Common myeloid progenitor, CD34-positive (primary cell): ENCODE measurements at regions not wholly inside any gene's neighbourhood (a gene's known extent, or its start where the extent isn't known, plus 50 kb on each side); places are given as distances from the start of the nearest gene placed in this dataset.
A peak's percentile ranks its signal among the peaks of the same experiment; 100 is the strongest.

Experiments used
- CTCF ChIA-PET: fragments of 350-600 bp; sonication (Branson Sonifier 250); formaldehyde crosslinking; loops from one replicate; lab custom pipeline; 2021; ENCODE audit warnings: antibody characterized with exemption; lab: Charles Lee
- POLR2A ChIA-PET: fragments of 350-600 bp; sonication (Branson Sonifier 250); formaldehyde crosslinking; loops from one replicate; lab custom pipeline; 2021; ENCODE audit warnings: antibody characterized with exemption; lab: Charles Lee
- DNase-seq, 3 donors: peaks; one replicate each; pipeline versions ENCODE4 v3.0.0 to v3.0.0-alpha.2; 2013
- H3K27ac ChIP-seq, 2 experiments: 1 replicate in 1 of 2; 2 replicates in 1 of 2; pipeline ENCODE4 v1.7.0; 2013; ENCODE audit warnings: inconsistent platforms in 2 of 2, low read length in 2 of 2, mild to moderate bottlenecking in 2 of 2, low read depth in 1 of 2, moderate library complexity in 1 of 2; ENCODE audit not compliant: severe bottlenecking in 2 of 2, insufficient read depth in 1 of 2, poor library complexity in 1 of 2
- H3K27me3 ChIP-seq, 5 experiments: replicated peaks in 2 of 5; 1 replicate in 3 of 5; 2 replicates in 2 of 5; pipeline versions ENCODE4 v1.6.1 to v1.7.0; 2013; ENCODE audit warnings: low read length in 4 of 5, mild to moderate bottlenecking in 2 of 5, moderate library complexity in 2 of 5, inconsistent platforms in 1 of 5; ENCODE audit not compliant: insufficient read depth in 5 of 5, control insufficient read depth in 4 of 5
- H3K36me3 ChIP-seq, 4 experiments: 1 replicate in 2 of 4; 2 replicates in 2 of 4; pipeline versions ENCODE4 v1.6.1 to v1.7.0; 2013; ENCODE audit warnings: low read length in 3 of 4, control low read depth in 1 of 4, mild to moderate bottlenecking in 1 of 4; ENCODE audit not compliant: control insufficient read depth in 4 of 4, insufficient read depth in 4 of 4
- H3K4me1 ChIP-seq, 4 experiments: 1 replicate in 3 of 4; 2 replicates in 1 of 4; pipeline versions ENCODE4 v1.6.1 to v1.7.1; 2013; ENCODE audit warnings: low read length in 3 of 4, mild to moderate bottlenecking in 3 of 4, control low read depth in 1 of 4, inconsistent platforms in 1 of 4, moderate library complexity in 1 of 4; ENCODE audit not compliant: control insufficient read depth in 4 of 4, insufficient read depth in 4 of 4; ENCODE audit errors: control extremely low read depth in 1 of 4
- H3K4me3 ChIP-seq, 7 experiments: 1 replicate in 4 of 7; 2 replicates in 3 of 7; pipeline versions ENCODE4 v1.5.1 to v1.7.0; 2013; ENCODE audit warnings: mild to moderate bottlenecking in 7 of 7, low read length in 6 of 7, moderate library complexity in 6 of 7, inconsistent platforms in 2 of 7, low read depth in 2 of 7, control low read depth in 1 of 7; ENCODE audit not compliant: insufficient read depth in 4 of 7, control insufficient read depth in 1 of 7; ENCODE audit errors: extremely low read depth in 1 of 7
- H3K9me3 ChIP-seq, 5 experiments: 1 replicate in 4 of 5; 2 replicates in 1 of 5; pipeline versions ENCODE4 v1.6.1 to v1.7.1; 2013; ENCODE audit warnings: low read length in 4 of 5, mild to moderate bottlenecking in 2 of 5, inconsistent platforms in 1 of 5, low read depth in 1 of 5, moderate library complexity in 1 of 5; ENCODE audit not compliant: control insufficient read depth in 4 of 5, insufficient read depth in 2 of 5; ENCODE audit errors: control extremely low read depth in 1 of 5
- WGBS: methylation state at CpG from one replicate; pipeline ENCODE4 v1.1.5; 2013; ENCODE audit not compliant: insufficient coverage; 5-methylcytosine and 5-hydroxymethylcytosine counted together

DNA sequence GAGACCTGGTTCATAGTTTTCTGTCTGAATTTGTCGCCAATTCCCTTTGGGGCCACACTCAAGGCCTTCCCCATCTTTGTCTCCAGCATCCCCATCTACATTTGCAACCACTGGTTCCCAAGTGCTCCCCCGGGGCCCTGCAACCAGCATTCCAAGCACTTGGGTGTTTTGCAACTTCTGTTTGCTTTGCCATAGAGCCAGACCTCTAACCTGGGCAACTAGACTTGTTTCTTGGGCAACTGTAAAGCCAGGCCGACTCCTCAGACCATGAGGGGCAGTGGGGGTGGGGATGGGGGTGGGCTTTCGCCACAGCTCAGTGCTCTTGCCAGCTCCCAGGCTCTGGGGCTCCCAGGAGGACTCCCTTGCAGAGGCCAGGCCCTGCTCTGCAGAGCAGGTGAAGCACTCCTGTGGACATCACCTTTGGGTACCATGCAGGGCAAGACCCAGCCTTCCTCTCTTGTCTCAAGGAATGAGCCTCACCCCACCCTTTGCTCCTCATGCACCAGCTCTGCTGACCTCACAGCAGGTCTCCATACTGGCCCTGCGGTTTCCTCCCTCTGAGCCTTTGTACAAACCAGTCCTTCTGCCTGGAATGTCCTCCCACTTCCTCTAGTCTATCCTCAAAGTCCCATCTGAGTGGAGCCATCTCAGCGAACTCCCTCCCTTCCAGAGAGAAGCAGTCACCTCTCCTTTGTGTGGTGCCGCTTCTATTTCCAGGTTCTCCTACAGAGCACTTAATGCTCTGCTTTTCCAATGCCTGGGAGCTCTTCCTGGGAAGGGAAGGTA lies 126.7 kb upstream of the MYCN start:
- Histone ChIP-seq H3K4me1 (peaks cover 2 to 21% (median 19%) of the 10 kb centered on the region in 4 experiments), H3K9me3 (no peaks in the 10 kb centered on the region), H3K27me3 (no peaks in the 10 kb centered on the region), H3K4me3 (no peak overlapping the region), H3K27ac (no peak overlapping the region), H3K36me3 (no peaks in the 10 kb centered on the region)
- ChIA-PET POLR2A (no interaction called here), CTCF (no interaction called here)
- no peak for DNase-seq
- 93% methylated on average over 5 of the region's 7 CpGs for WGBS

DNA sequence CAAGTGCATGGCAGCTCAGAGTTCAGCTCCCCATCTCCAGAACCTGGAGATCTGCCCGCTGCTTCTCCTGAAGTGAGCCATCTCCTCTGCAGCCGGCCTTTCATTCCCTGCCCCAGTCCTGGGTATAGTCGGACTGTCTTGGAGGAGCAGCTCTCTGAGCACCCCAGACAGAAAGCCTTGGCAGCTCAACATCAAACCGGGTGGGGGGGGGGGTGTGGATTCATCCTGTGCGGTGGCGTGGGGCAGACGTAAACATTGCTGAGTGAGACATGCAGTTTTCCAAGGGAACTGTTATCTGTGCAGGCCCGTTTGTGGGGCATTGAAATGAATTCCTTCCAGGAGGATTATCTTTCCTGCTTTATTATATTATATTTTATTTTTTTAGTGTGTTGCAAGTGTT lies 125.9 kb upstream of the MYCN start:
- Histone ChIP-seq H3K27me3 (no peaks in the 10 kb centered on the region), H3K36me3 (no peaks in the 10 kb centered on the region), H3K9me3 (no peaks in the 10 kb centered on the region), H3K4me3 (no peak overlapping the region), H3K27ac (no peak overlapping the region), H3K4me1 (peaks cover 5 to 21% (median 21%) of the 10 kb centered on the region in 4 experiments)
- CTCF ChIA-PET = no interaction called here
- DNase-seq = no peak
- POLR2A ChIA-PET = no interaction called here
- 93% methylated on average over 3 of the region's 8 CpGs for WGBS

DNA sequence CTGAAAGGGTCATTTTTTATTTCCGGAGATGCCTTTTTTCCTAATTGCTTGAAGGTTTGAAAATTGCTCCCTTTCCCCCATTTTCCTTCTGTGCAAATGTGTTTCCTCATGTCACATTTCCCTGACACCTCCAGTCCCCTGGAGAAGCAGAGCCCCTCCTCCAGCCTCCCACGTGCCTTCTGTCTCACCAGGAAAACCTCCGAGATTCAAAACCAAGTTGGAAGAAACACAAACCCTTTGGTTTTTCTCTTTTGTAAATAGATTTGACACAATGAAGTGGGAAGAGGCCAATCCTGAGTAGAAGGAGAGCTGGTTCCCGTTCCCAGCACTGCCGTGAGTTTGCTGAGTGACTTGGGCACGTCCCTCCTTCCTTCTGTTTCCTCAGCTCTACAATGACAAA lies 125.4 kb upstream of the MYCN start:
- CTCF ChIA-PET = no interaction called here

DNA sequence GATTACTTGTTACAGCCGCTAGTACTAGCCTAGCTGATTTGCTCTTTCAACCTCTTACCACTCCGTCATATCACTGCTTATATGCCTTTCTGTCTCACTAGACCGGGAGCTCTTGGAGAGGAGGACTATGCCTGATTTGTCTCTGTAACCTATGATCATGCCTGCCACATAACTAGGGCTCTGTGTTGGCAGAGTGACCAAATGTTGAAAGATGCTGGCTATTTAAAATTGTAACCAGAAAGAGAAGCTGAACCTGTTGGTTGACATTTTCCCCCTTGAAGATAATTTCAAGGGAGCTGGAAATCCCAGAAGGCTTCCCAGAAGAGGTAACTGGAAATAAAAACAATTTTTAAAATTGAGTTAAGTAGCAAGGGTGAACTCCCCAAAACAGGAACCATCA lies 124.1 kb upstream of the MYCN start:
- DNase-seq = no peak

More for the DNA sequence above, 125.4 kb upstream of the MYCN start:
- no peak overlapping the region for H3K4me3 ChIP-seq
- H3K27ac ChIP-seq = no peak overlapping the region
- H3K4me1 ChIP-seq = peaks cover 5 to 23% (median 22%) of the 10 kb centered on the region in 4 experiments
- POLR2A ChIA-PET = no interaction called here
- no peaks in the 10 kb centered on the region for H3K27me3 ChIP-seq
- DNase-seq = no peak
- no peaks in the 10 kb centered on the region for H3K9me3 ChIP-seq
- no peaks in the 10 kb centered on the region for H3K36me3 ChIP-seq
- 70% methylated on average over 5 of the region's 6 CpGs for WGBS

DNA sequence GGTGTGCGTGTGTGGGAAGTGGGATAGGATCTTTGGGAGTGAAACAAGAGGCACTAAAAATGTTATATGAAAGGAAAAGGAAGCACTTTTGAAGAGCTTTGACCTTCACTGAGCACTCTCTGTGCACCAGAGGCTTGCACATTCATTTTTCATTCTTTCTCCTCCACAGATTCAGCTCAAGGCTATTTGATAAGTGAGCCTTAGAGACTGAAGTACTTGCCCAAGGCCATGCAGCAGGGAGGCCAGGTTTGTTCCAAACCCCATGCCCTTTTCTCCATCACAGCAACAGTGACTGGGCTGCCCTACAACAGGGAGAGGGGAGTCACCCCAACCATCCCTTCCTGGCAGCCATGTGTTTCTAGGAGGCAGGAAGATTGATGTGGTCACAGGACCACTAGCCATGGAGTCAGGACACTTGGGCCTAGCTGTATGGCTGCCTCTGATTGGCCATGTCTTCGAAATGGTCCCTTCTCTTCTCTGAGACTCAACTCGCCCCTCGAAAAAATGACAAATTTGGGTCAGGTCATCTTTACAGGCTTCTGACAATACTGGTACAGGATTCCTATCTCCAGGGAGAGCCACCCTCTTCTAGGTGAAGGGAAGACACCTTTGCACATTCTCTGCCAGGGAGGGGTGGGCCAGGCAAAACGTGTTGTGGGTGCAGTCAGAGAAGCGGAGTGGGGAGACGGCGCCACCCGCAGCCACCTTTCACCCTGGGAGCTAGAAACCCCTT lies 123.5 kb upstream of the MYCN start:
- peak in 1 of 3 donors; percentile 19 for DNase-seq
- no peaks in the 10 kb centered on the region for H3K9me3 ChIP-seq
- no peak overlapping the region for H3K4me3 ChIP-seq
- WGBS = 82% methylated on average over 9 of the region's 9 CpGs
- no peaks in the 10 kb centered on the region for H3K36me3 ChIP-seq
- POLR2A ChIA-PET = no interaction called here
- no peaks in the 10 kb centered on the region for H3K27me3 ChIP-seq
- peaks cover 5 to 25% (median 22%) of the 10 kb centered on the region in 4 experiments for H3K4me1 ChIP-seq
- H3K27ac ChIP-seq = no peak overlapping the region
- CTCF ChIA-PET = no interaction called here

More for the DNA sequence above, 124.1 kb upstream of the MYCN start:
- Histone ChIP-seq H3K4me3 (no peak overlapping the region), H3K27ac (no peak overlapping the region), H3K27me3 (no peaks in the 10 kb centered on the region), H3K36me3 (no peaks in the 10 kb centered on the region), H3K4me1 (peaks cover 5 to 25% (median 22%) of the 10 kb centered on the region in 4 experiments), H3K9me3 (no peaks in the 10 kb centered on the region)
- POLR2A ChIA-PET = no interaction called here
- WGBS = 94% methylated on average over 3 of the region's 3 CpGs
- CTCF ChIA-PET = no interaction called here

DNA sequence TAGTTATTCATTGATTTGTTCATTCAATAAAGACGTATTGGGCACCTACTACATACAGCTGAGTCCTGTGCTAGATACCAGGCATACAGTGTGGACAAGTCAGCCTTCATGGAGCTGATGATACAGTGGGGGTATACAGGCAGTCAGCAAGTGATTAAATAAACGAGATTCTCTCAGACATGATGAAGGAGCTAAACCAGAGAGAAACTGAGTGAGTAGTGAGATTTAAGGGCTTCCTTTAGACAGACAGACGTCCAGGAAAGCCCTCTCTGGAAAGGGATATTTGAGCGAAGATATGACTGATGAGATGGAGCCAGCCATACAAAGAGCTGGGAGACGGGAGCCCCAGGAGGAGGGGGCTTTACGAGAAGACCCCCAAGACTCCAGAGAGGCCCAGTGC lies 122.6 kb upstream of the MYCN start:
- H3K4me1 ChIP-seq = peaks cover 5 to 25% (median 22%) of the 10 kb centered on the region in 4 experiments
- peak overlapping the region in 1 of 7 experiments; percentile 49 for H3K4me3 ChIP-seq
- no peaks in the 10 kb centered on the region for H3K27me3 ChIP-seq
- H3K27ac ChIP-seq = no peak overlapping the region
- POLR2A ChIA-PET = no interaction called here
- DNase-seq = no peak
- no peaks in the 10 kb centered on the region for H3K9me3 ChIP-seq
- WGBS = 12% methylated on average over 6 of the region's 6 CpGs
- H3K36me3 ChIP-seq = no peaks in the 10 kb centered on the region
- CTCF ChIA-PET = interaction anchor here (1.0 to 1.7 kb wide), 2 partner anchors 8 to 174 kb away, joined by 4 read pairs; no protein-coding TSS in a partner anchor

DNA sequence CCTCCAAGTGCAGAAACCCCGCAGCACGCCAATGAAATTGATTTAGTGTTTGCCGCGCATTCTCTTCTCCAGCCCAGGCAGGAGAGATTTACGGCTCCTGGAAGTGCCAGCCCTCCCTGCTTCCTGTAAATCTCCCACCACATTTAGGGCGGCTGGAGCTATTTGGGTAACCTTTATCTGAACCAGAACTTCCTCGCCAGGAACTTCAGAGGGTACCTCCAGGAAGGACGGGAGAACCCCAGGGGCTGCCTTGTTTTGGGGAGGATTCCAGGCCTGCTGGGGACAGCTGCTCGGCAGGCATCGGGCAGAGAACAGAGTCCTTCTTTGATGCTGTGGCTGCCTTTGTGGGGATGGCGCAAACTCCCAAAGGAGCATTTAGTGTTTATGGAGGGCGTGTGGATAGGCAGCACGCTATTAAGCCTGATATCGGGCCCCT lies 122.0 kb upstream of the MYCN start:
- H3K9me3 ChIP-seq = no peaks in the 10 kb centered on the region
- WGBS = 2% methylated on average over 11 of the region's 14 CpGs
- ChIA-PET CTCF (interaction anchor here (1.0 to 1.7 kb wide), 2 partner anchors 9 to 175 kb away, joined by 4 read pairs; no protein-coding TSS in a partner anchor), POLR2A (no interaction called here)
- H3K4me1 ChIP-seq = peaks cover 5 to 25% (median 22%) of the 10 kb centered on the region in 4 experiments
- H3K4me3 ChIP-seq = peak overlapping the region in 1 of 7 experiments; percentile 49
- H3K36me3 ChIP-seq = no peaks in the 10 kb centered on the region
- H3K27me3 ChIP-seq = no peaks in the 10 kb centered on the region
- H3K27ac ChIP-seq = no peak overlapping the region
- peak; percentile 72 to 89 (median 86) for DNase-seq
